NCI-H2227 treated with DMSO at 0.1 percent for 48 hours (cell line): ENCODE measurements at regions not wholly inside any gene's neighbourhood (a gene's known extent, or its start where the extent isn't known, plus 50 kb on each side); places are given as distances from the start of the nearest gene placed in this dataset.

Experiments used
- DNase-seq: peaks from one replicate; lab custom pipeline; 2025; lab: John Stamatoyannopoulos, UW

DNA sequence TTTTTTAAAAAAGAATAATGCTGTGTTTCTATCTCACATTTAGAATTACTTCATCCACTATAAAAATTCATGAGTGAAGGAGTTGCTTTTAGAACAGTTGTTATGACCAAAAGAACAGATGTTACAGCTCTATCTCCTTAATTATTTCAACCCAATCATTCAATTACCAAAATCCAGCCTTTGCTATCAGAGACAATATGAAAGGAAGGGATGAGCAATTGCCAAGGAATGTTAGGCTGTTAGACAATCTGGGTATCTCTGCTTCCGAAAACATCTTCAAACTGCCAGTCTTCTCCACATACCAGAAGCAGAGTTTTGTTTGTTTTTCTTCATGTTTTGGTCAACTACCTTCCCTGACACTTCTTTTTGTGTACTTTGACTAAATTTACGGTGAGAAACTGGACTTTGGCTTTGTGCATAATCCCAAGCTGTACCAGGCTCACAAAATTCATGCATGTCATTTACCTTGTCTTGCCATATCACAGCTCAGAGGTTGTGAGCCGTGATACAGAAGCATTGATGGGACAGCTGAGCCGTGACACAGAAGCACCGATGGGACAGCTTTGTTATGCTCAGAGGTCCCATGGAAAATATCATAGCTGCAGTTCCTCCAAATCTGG, 405.5 kb downstream of the KIF4B start:
- no peak for DNase-seq

DNA sequence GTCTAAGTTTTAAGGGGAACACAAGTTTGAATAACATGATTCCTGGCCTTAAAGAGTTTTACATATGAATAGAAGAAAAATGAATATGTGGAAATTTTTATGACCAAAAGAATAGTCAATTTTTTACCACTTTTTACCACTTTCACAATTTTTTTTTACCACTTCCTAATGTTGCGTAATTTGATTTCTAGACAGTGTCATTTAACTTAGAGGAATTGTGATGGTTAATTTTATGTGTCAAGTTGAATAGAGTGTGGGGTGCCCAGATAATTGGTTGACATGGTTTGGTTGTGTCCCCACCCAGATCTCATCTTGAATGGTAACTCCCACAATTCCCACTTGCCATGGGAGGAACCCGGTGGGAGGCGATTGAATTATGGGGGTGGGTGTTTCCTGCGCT, 416.6 kb downstream of the KIF4B start:
- no peak for DNase-seq

DNA sequence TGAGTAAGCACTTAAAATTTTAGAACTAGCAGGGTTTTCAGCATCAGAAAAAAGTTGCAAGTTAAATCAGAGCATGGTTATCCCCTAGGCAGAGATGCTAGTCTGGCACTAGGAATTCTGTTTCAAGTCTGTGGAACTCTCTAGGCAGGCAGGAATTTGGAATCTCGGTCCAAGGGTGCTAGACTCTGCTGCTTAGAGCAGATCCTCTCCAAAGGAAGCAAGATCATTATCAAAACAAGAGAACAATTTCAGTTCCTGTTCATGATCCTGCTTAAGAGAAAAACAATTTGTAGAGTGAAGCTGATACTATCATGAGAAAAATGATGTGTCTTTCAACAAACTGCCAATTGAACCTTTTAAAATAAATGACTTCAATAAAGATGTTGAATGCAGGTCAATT, 420.7 kb downstream of the KIF4B start:
- no peak for DNase-seq

DNA sequence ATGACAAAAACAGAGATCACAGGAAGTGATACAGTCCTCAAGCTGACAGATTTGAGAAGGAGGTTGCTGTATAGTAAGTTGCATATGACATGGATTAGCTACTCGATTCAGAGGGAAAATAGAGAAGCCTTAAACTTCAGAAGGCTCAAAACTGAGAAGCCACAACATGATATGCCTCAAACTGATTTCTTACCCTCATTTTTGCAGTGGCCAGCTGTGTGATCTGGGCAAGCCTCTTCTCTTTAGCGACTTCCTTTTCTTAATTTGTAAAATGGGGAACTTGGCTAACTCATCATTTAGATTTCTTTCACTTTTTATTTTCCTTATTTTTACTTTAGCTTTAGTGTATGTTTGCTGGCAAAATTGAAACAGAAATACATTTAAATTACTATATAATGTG, 421.1 kb downstream of the KIF4B start:
- no peak for DNase-seq

DNA sequence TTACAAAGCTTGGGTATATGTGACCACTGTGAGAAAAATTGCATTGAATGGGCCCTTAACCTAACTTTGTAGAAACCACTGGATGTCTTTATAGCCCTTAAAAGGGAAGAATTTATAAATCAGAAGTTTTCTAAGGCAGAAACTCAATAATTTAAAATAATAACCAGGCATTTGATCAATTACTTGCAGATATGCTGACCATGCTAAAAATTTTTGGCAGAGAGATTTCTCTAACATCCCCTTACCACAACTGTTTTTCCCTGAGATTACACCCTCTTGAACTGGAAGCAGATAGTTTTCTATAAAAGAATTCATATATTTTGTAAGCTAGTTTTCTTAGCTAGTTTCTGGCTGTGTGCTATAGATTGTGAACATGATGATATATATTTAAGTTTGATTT, 428.3 kb downstream of the KIF4B start:
- DNase-seq: no peak

DNA sequence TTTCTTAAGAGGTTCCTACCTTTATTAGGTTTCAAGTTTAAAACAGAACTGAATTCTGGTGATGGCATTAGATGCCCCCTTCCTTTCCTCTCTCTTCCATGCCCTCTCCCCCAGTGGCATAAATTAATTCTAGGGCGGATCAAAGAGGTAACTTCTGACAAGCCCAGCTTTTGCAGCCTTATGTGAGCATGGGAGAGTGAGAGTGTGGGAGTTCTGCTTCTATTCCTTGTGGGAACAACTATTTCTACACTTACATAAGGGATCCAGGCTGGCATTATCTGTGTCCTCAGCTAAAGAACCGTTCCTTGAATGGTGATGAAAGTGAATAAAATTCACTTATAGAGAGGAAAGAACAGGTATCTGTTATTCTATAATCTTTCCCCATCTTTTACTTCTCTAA, 437.6 kb downstream of the KIF4B start:
- DNase-seq: no peak

DNA sequence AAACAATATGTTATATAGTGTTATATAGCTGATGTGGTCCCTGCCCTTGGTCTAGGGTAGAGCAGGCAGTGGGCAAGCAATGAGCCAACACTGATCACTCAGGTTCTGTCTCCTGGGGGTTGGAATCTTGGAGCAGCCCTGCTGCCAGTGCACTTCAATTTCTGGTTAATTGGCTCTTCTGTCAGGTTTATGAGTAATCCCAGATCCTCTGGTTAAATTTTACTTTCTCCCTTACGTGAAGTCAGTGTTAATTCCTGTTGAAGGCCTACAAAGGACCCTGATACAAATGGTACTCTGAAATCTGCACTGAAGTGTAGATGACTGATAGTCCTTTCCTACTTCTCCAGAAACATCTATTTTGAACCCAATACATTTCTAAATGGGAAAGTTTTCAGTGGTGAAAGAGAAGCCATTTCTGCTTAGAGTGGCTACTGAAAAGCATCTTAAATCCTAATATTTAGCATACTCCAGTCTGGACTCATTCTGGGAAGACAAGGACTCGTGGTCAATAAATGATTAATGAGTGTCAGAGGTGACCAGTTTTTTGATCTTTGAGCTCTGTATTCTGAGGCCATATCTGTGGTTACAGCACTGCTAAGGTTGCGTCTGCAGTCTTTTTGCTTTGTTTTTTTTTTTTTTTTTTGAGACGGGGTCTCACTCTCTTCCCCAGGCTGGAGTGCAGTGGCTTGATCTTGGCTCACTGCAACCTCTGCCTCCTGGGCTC, 442.4 kb downstream of the KIF4B start:
- no peak for DNase-seq

DNA sequence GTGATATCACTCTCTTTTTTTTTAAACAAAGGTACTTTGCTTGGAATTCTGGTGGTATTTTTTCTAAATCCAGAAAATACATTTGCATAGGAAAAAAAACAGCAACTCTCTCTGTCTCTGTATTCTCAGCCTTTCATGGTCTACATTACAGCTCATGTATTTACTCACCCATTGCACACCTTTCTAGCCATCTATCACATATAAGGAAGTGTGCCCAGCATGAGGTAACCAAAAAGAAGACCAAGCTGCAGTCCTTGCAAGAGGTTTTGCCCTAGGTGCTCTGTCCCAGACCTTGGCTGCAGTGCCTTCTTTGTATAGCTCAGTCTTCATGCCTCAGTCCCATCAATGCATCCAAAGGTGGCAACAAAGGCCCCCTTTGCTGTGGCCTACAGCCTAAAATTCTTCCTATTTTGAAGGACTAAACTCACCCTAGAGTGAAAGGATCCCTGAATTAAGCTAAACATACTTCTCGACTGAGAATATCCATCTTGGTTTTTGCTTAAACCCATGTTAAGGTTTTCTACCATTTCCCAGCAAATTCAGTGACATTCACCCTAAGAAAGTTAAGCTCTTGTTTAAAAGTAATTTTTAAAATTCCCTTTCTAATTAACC, 446.4 kb downstream of the KIF4B start:
- DNase-seq: no peak

DNA sequence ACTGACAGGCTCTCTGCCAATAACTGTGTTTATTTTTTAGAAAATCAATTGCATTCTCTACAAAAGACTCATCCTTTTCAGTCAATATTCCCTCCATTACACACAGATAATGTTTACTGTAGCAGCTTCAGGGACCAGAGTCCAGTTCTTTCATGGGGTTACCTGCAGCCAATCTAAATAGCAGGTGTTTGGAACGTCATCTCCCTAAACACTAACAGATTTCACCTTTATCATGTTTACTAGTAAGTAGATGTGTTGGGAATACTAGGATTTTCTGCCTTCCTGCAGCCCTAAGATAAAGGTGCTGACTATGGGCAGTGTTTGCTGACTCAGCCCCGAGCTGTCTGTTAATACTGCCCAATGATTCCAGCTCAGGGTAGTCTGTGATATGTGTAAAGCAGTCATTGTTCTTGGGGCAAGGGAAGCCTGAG, 447.0 kb downstream of the KIF4B start:
- DNase-seq: no peak

DNA sequence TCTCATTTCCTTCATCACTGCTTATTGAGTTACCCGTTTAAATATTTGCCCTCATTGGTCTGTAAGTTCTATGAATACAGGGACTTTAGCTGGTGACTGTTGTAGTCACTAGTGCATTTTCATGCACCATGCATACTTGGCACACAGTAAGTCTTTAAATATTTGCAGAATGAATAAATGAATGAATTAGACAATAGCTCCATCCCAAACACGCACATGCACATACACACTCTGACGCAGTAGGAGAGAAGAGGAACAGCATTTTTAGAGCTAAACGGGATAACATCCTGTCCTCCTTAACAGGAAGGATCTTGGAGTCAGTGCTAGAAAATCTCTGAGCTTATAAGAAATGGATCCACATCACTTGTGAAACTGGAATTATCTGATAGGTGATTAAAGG, 447.7 kb downstream of the KIF4B start:
- DNase-seq: no peak

DNA sequence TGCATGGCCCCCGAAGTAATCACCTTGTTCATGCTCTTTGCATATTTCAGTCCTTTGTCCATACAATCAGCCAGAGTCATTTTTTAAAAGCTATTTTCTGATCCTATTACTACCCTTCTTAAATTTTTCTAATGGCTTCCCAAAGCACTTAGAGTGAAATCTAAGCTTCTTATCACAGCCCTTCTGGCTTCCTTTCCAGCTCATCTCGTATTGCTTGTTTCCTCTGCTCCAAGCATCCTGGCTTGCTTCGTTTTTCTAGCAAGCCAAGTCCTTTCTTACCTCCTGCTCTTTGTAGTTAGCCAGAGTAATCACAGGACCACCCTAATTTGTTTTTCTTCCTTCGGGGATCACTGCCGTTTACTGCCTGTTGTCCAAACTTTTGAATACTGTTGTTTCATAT, 453.3 kb downstream of the KIF4B start:
- no peak for DNase-seq

DNA sequence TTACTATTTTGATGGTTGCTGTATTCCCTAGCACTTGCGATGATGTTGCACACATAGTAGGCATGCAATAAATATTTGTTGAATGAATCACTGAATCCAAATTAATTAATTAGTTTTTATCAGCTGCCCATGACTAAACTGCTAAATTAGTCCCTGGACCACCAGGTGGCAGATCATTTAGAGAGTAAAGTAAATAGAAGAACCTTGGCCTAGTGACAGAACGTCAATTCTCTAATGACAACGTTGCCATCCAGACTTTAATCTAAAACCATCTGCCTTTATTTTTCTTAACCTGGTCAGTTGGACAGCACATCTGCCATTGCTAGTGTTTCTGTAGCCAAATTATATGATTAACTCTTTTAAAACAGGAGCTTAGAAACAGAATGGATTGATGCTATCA, 457.5 kb downstream of the KIF4B start:
- DNase-seq: no peak

DNA sequence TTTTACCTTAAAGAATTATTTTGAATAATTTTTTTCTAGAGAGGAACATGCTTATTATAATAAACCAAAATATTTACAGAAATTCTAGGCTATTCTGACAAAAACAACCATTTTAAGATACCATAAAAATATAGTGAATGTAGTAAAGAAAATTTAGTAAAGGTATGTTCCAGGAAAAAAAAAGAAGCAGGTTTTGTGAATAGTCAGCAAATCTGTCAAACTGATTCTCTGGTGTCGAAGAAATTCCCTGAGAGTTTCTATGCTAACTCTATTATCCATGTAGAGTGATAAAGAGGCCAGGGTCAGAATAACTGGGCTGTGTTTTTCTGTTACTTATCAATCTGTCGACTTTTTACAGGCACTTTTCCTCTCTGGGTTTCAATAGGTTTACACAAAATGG, 459.2 kb downstream of the KIF4B start:
- no peak for DNase-seq

DNA sequence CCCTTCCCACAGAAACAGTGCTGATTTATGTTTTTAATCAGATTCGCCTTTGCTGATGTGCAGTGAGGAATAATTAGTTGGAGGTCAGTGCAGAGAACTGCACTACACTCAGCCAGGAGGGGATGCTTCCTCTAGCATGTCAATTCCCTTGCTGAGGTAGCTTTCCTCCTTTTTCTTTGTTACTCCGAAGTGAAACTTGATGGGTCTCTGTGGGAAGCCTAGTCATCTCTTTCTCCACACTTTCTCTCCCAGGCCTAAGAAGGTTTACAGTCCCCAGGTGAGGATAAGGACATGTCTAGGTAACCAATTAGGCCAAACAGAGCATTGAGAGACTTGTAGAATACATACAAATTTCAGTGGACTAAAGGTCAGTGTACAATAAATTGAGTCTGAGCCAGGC, 461.8 kb downstream of the KIF4B start:
- no peak for DNase-seq

DNA sequence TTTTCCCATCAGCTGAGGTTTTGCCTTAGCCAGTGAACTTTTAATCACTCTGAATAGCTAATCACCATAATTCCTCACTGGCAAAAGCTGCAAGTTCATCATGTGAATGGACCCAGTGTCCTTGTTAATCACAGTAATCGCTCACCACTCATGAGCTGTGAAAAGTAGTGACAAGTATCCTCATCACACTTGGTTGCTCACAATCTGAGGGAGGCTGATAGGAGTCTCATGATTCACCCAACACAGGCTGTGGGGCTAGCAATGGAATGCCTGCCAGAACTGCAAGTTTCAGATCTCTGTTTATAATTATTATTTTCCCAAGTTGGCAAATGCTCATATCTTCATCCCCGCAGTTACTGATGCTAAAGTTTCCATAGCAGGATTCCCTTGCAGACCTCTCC, 467.2 kb downstream of the KIF4B start:
- no peak for DNase-seq

DNA sequence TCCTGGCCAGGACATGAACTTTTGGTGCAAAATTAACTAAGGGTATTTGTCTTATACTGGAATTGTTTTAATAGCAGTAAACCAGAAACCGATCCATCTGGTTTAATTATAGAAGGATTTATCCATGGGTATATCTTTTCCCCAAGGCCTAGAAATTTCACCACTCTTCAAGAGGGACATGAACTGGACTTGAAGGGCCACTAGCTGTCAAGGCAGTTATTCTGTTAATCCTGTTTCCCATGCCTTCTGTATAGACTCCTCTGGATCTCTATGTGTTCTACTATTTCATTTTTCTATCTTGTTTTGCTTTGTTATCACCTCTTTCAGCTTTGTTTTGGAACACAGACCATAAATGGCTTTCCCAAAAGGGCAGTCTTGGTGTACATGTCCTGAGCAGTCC, 467.6 kb downstream of the KIF4B start:
- no peak for DNase-seq

DNA sequence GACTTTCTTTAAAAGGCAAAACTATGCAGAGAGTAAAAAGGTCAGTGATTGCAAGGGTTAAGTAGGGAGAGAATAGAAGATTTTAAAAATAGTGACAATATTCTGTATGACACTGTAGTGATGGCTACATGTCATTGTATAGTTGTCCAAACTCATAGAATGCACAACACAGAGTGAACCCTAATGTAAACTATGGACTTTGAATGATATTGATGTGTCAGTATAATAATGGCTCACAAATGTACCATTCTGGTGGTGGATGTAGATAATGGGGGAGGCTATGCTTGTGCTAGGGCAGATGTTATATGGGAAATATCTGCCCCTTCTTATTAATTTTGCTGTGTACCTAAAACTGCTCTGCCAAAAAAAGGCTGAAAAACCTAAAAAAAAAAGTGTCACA, 468.9 kb downstream of the KIF4B start:
- no peak for DNase-seq

DNA sequence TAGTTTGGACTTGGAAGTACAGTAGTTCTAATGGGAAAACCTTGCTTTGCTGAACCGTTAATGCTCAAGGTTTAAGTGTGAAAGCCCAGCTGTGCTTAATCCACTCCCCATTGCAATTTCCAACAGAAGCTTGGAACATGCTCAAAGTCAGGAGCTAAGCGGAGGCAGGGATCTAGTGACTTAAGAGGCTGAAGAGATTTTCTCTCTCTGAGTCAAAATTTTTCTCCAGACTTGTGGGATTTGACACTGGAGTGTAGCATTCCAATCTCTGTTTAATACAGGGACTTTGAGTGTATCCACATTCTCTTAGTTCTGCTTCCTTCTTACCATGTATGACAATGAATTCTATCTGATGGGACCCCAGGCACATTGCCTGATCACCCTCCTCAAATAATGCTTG, 471.8 kb downstream of the KIF4B start:
- no peak for DNase-seq

DNA sequence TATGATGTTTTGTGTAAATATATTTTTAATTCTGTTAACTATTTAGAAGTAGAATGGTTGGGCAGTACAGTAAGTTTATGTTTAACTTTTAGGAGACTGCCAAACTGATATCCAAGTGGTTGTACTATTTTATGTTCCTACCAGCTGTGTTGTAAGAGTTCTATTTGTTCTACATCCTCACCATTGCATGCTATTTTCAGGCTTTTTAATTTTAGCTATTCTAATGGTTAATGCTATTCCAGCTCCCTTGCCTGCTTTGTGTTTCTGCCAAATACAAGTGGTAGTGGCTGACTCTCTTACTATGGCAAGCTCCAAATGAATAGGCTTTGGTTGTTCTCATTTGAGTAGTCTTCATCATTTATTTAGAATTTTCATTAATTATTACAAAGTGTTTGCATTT, 476.4 kb downstream of the KIF4B start:
- DNase-seq: no peak

DNA sequence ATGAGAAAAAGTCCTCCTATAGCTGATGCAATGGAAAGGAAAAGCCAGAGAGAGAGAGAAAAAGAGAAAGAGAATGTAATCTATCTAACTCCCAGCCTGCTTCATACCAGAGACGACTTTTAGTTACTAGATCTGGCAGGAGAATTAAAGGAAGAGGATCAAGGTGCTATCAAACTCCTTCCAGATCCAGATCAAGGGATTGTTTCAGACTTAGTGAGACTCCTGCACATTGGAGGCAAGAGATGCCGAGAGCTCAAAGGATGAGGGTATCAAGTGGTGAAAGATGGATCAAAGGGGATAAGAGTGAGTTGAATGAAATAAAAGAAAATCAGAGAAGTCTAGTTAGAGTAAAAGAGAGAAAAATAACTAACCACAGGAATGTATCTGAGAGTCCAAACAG, 478.6 kb downstream of the KIF4B start:
- DNase-seq: no peak

DNA sequence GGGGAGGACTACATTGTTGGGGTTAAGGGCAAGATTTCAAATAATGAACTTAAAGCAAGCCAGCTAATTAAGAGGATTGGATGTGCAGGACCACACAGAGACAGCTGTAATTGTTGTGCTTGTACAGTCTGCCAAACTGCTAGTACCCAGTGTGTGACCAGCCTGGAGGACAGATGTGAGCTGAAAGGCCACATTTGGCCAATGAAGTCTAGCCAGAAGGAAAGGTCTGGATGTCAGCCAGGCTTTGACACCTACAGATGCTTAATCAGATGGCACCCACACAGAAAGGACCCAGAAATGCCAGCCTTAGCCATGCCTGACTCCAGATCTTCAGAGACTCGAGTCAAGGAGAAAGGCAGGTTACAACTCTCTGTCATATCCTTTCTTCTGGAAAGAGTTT, 491.1 kb downstream of the KIF4B start:
- DNase-seq: no peak

DNA sequence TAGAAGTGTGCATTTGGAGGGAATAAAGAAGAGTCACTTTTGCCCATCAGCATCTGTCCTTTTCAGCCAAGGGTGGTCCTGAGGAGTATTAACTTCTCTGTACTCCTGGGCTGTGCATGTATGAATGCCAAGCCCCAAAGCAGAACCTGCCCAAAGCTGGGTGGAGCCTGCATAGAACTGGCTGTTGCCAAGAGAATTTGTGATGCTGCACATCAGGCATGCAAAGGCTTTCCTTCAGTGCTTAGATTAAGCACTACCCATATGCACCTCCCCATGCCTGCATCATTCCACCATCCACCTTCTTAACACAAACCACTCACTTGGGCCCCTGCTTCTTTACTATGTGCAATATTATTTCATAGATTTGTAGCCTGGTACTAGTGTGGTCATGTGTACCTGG, 493.8 kb downstream of the KIF4B start:
- DNase-seq: no peak

DNA sequence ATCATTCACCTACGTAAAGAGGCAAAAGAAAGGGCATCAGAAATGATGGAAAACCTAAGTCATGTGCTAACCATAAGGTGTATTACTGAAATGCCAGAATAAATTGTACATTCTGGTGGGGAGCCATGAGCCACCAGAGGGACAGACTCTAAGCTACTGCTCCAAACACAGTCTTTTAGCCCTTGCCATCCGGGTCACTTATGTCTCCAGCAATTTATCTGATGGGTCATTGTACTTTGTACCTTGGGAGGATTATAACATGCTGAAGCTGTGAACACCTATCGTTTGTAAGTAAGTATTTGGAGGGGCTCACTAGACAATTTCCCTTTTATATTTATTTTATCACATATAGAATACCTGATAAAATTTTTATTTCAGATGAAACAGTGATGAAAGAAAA, 495.1 kb downstream of the KIF4B start:
- no peak for DNase-seq

DNA sequence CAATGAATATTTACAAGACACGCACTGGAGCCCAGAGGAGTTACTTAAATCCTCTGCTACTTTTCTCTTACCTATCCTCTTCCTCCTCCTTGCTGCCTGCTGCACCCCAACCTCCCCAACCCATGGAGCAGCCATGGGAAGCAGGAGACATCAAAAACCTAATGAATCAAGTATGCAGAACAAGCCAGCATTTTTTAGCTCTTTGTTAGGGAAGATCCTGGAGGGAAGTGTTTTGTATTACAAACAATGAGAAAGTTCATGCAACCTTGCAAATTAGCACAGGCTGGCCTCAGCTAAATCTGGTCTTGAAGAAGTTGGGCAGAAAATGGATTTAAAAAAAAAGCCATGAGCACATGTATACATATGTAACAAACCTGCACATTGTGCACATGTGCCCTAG, 498.8 kb downstream of the KIF4B start:
- DNase-seq: no peak
